Kidney epithelial cell (primary cell): ENCODE measurements at regions not wholly inside any gene's neighbourhood (a gene's known extent, or its start where the extent isn't known, plus 50 kb on each side); places are given as distances from the start of the nearest gene placed in this dataset.
A peak's percentile ranks its signal among the peaks of the same experiment; 100 is the strongest.

ENCODE experiments used
- DNase-seq: peaks from one replicate; pipeline ENCODE4 v3.0.0-alpha.2; 2010; ENCODE audit warnings: low read depth
- H3K27me3 ChIP-seq: 2 replicates; pipeline ENCODE4 v1.6.0; 2011; ENCODE audit warnings: low read length; ENCODE audit not compliant: control insufficient read depth, insufficient read depth
- H3K36me3 ChIP-seq: 2 replicates; pipeline ENCODE4 v1.5.1; 2011; ENCODE audit warnings: low read length; ENCODE audit not compliant: control insufficient read depth, insufficient read depth
- H3K4me3 ChIP-seq: 2 replicates; pipeline ENCODE4 v1.5.1; 2011; ENCODE audit warnings: low read depth, mild to moderate bottlenecking, control low read depth, low read length
- TF ChIP-seq, protein P1 (sequence below): IDR thresholded peaks from 2 replicates; pipeline ENCODE4 v1.5.1; 2011; ENCODE audit warnings: mild to moderate bottlenecking, moderate library complexity, low read length, control low read depth, inconsistent platforms; ENCODE audit not compliant: insufficient read depth, poor library complexity, severe bottlenecking

DNA sequence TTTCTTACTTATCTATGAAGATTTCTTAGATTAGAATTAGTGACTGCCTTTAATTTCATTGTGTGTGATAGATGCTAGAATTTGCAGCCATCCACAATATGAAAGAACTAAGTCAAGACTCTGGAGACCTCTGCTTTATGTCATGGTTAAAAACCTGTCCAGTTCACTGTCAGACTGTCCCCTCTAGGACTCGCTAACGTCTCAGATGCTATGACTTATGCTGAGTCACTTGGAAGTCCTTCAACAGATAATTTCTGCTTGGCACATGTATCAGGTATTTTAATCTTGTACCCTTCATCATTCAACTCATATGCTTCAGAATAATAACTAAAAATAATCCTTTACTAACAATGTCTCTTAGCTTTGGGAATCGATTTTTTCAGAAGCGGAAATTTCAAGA lies 230.5 kb upstream of the DMAC1 start:
- DNase-seq: no peak
- H3K27me3 ChIP-seq: no peaks in the 10 kb centered on the region
- no peak overlapping the region for H3K4me3 ChIP-seq
- no peaks in the 10 kb centered on the region for H3K36me3 ChIP-seq
- TF ChIP-seq, protein P1, sequence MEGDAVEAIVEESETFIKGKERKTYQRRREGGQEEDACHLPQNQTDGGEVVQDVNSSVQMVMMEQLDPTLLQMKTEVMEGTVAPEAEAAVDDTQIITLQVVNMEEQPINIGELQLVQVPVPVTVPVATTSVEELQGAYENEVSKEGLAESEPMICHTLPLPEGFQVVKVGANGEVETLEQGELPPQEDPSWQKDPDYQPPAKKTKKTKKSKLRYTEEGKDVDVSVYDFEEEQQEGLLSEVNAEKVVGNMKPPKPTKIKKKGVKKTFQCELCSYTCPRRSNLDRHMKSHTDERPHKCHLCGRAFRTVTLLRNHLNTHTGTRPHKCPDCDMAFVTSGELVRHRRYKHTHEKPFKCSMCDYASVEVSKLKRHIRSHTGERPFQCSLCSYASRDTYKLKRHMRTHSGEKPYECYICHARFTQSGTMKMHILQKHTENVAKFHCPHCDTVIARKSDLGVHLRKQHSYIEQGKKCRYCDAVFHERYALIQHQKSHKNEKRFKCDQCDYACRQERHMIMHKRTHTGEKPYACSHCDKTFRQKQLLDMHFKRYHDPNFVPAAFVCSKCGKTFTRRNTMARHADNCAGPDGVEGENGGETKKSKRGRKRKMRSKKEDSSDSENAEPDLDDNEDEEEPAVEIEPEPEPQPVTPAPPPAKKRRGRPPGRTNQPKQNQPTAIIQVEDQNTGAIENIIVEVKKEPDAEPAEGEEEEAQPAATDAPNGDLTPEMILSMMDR: no peak

DNA sequence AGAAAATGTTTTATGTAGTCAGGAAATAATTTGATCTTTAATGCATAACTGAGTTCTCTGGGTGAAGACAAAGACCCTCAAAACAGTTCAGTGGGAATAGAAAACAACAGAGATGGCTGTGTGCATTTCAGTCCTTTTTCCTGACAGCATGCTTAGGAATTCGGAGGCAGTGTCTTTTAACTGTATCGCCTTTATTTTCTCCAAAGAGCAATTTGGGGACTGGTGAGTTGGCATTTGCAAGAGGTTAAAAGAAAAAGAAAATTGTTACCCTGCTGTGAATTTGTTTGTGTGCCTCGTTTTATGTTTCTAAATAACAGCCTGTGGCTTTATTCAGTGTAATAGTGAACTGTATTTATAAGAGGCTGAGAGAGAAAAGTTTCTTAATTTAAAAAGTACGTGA lies 227.8 kb upstream of the DMAC1 start:
- Histone ChIP-seq H3K36me3 (no peaks in the 10 kb centered on the region), H3K27me3 (no peaks in the 10 kb centered on the region), H3K4me3 (no peak overlapping the region)
- TF ChIP-seq, protein P1: no peak
- no peak for DNase-seq

GRCh38 chr9:8025551-8025950 lies 226.0 kb upstream of the DMAC1 start:
- DNase-seq: peak; percentile 43
- H3K4me3 ChIP-seq: no peak overlapping the region
- H3K36me3 ChIP-seq: no peaks in the 10 kb centered on the region
- TF ChIP-seq, protein P1: no peak
- H3K27me3 ChIP-seq: no peaks in the 10 kb centered on the region

DNA sequence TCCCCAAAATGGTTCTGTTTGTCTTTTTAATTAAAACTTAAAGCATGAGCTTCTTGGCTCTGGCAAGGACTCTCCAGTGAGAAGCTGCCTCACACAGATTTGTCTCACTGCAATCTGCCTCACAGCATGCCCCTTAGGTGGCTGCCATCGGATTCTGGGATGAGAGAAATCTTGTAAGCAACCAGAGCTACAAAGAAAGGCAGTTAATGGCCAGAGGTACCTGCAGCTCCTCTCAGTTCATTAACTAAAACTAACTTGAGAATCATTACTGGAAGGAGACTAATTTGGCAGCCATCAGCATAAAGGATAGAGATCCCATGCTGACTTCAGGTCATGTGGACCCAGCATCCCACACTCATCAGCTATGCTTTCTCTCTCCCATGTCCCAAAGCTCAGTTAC lies 220.6 kb upstream of the DMAC1 start:
- no peak for DNase-seq
- TF ChIP-seq, protein P1: no peak
- Histone ChIP-seq H3K36me3 (no peaks in the 10 kb centered on the region), H3K4me3 (no peak overlapping the region), H3K27me3 (no peaks in the 10 kb centered on the region)

GRCh38 chr9:8019636-8020035 lies 220.1 kb upstream of the DMAC1 start:
- TF ChIP-seq, protein P1: no peak
- no peak overlapping the region for H3K4me3 ChIP-seq
- DNase-seq: no peak
- no peaks in the 10 kb centered on the region for H3K36me3 ChIP-seq
- H3K27me3 ChIP-seq: no peaks in the 10 kb centered on the region

DNA sequence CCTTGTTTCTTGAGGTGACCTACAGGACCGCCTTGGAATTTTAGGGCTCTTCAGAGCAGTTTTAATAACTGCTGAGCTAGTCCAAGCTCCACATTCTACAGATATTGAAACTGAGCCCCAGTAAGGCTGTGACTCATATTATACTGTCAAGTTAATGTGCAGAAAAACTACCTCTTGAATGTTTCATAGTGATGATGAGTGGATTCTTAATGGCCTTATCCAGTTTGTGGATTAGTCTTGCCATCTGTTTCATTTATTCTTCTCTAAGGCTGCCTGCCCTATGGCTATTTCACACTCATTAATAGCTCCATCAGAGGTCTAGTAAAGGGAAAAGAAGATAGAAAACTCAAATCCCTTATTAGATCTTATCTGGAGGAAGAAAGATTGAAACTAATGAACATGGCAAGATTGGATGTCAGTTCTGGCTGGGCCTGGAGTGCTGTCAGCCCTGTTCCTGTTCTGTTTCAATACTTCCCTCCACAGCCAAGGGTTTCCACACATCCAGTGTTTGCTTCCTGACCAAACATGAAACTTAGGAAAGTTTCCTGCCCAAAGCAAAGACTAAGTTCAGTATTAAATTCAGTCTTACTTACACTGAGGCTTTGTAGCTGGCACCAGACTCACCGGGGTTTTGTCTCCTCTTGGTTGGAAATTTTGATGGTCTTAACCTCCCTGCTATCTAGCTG lies 215.6 kb upstream of the DMAC1 start:
- DNase-seq: no peak
- no peaks in the 10 kb centered on the region for H3K27me3 ChIP-seq
- TF ChIP-seq, protein P1: no peak
- H3K4me3 ChIP-seq: no peak overlapping the region
- H3K36me3 ChIP-seq: no peaks in the 10 kb centered on the region
